Large intestine (tissue), 3 donors: ENCODE measurements at regions not wholly inside any gene's neighbourhood (a gene's known extent, or its start where the extent isn't known, plus 50 kb on each side); places are given as distances from the start of the nearest gene placed in this dataset.

Experiments
- DNase-seq, 2 donors: peaks; one replicate each; pipeline versions ENCODE4 v3.0.0 to v3.0.0-alpha.2; 2013
- H3K27ac ChIP-seq: one replicate; pipeline ENCODE4 v1.5.1; 2013; ENCODE audit warnings: low read length
- H3K27me3 ChIP-seq: 2 replicates; pipeline ENCODE4 v1.6.1; 2013; ENCODE audit warnings: low read length; ENCODE audit not compliant: control insufficient read depth, insufficient read depth
- H3K36me3 ChIP-seq: 2 replicates; pipeline ENCODE4 v1.6.1; 2013; ENCODE audit warnings: low read length; ENCODE audit not compliant: control insufficient read depth, insufficient read depth
- H3K4me1 ChIP-seq: one replicate; pipeline ENCODE4 v1.6.1; 2013; ENCODE audit warnings: low read length; ENCODE audit not compliant: control insufficient read depth, insufficient read depth
- H3K4me3 ChIP-seq: one replicate; pipeline ENCODE4 v1.5.1; 2013; ENCODE audit warnings: low read length
- H3K9me3 ChIP-seq: one replicate; pipeline ENCODE4 v1.6.1; 2013; ENCODE audit warnings: mild to moderate bottlenecking, low read depth, low read length, moderate library complexity; ENCODE audit not compliant: control insufficient read depth
- WGBS: methylation state at CpG from one replicate; pipeline ENCODE4 v1.1.5; 2013; ENCODE audit warnings: low lambda C conversion rate; ENCODE audit not compliant: insufficient coverage; 5-methylcytosine and 5-hydroxymethylcytosine counted together

- Histone ChIP-seq H3K4me1 (no peaks in the 10 kb centered on the region), H3K27ac (no peak overlapping the region), H3K36me3 (no peaks in the 10 kb centered on the region), H3K27me3 (no peaks in the 10 kb centered on the region), H3K4me3 (no peak overlapping the region), H3K9me3 (no peaks in the 10 kb centered on the region)
- DNase-seq, result no peak
- no CpG with 5 or more reads among the region's 17 CpGs for WGBS
Measured at GRCh38 chr10:124182088-124182541, 88.7 kb upstream of the CHST15 start.

GRCh38 chr10:124181656-124182055 lies 88.3 kb upstream of the CHST15 start:
- DNase-seq, result no peak
- Histone ChIP-seq H3K9me3 (no peaks in the 10 kb centered on the region), H3K4me1 (no peaks in the 10 kb centered on the region), H3K36me3 (no peaks in the 10 kb centered on the region), H3K27ac (no peak overlapping the region), H3K27me3 (no peaks in the 10 kb centered on the region), H3K4me3 (no peak overlapping the region)
- WGBS, result no CpG with 5 or more reads among the region's 8 CpGs

- no peak for DNase-seq
- Histone ChIP-seq H3K27me3 (no peaks in the 10 kb centered on the region), H3K4me1 (no peaks in the 10 kb centered on the region), H3K27ac (no peak overlapping the region), H3K4me3 (no peak overlapping the region), H3K36me3 (no peaks in the 10 kb centered on the region), H3K9me3 (no peaks in the 10 kb centered on the region)
- 100% methylated on average over 2 of the region's 10 CpGs for WGBS
Measured at GRCh38 chr10:124180947-124181549, 87.7 kb upstream of the CHST15 start.

- Histone ChIP-seq H3K27me3 (no peaks in the 10 kb centered on the region), H3K4me3 (no peak overlapping the region), H3K36me3 (no peaks in the 10 kb centered on the region), H3K27ac (no peak overlapping the region), H3K4me1 (no peaks in the 10 kb centered on the region), H3K9me3 (no peaks in the 10 kb centered on the region)
- no CpG with 5 or more reads among the region's 8 CpGs for WGBS
- no peak for DNase-seq
Measured at GRCh38 chr10:124180044-124180745, 86.8 kb upstream of the CHST15 start.

DNA sequence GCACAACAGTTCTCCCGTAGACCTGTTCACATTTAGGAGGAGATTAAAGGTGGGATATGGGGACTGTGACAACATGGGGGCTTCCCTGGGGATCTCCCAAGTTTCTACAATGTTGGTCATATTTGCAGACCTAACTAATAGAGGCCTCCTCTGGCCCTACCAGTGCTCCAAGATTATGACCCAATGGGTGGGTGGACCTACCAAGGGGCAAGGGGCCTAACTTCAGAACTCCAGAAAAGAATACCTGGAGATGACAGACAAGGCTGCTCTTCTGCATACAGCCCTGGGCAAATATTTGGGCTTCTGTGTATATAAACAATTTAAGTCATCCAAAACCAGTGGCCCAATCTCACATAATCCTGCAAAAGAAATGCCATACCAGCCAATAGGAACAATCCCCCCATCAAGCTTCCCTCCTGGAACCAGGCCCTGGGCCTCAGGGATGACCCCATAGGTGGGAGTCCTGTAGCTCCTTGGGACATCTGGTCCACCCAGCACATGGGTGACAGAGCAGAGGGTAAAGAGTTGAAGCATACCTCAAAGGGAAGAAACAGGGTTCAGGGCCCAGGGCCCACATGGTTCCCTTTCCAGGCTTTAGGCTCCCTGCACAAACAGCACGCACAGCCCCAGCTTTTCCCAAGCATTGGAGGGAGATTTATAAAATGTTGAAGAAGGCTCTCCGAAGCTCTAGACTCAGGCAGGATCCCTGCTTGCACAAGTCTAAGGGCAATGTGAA lies 86.1 kb upstream of the CHST15 start:
- H3K4me1 ChIP-seq, result no peaks in the 10 kb centered on the region
- H3K4me3 ChIP-seq, result no peak overlapping the region
- no peaks in the 10 kb centered on the region for H3K9me3 ChIP-seq
- no peaks in the 10 kb centered on the region for H3K36me3 ChIP-seq
- no peaks in the 10 kb centered on the region for H3K27me3 ChIP-seq
- H3K27ac ChIP-seq, result no peak overlapping the region
- DNase-seq, result no peak
- no CpG with 5 or more reads among the region's 3 CpGs for WGBS

DNA sequence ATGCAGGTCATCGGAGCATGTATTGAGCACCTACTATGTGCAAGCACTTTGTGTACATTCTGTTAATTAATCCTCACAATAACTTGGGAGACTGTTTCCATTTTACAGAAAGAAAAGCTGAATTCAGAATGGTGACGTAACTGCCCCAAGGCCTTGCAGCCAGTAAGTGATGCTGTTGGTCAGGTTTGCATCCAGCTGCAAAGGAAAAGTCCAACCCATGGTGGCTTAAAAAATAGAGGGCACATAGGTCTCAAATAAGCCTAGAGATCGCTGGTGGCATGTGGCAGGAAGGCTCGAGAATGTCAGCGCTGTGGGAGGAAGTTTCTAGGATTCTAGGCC lies 83.8 kb upstream of the CHST15 start:
- Histone ChIP-seq H3K9me3 (no peaks in the 10 kb centered on the region), H3K36me3 (no peaks in the 10 kb centered on the region), H3K4me1 (no peaks in the 10 kb centered on the region), H3K4me3 (no peak overlapping the region), H3K27me3 (no peaks in the 10 kb centered on the region), H3K27ac (no peak overlapping the region)
- 80% methylated on average over 1 of the region's 5 CpGs for WGBS
- DNase-seq, result no peak

DNA sequence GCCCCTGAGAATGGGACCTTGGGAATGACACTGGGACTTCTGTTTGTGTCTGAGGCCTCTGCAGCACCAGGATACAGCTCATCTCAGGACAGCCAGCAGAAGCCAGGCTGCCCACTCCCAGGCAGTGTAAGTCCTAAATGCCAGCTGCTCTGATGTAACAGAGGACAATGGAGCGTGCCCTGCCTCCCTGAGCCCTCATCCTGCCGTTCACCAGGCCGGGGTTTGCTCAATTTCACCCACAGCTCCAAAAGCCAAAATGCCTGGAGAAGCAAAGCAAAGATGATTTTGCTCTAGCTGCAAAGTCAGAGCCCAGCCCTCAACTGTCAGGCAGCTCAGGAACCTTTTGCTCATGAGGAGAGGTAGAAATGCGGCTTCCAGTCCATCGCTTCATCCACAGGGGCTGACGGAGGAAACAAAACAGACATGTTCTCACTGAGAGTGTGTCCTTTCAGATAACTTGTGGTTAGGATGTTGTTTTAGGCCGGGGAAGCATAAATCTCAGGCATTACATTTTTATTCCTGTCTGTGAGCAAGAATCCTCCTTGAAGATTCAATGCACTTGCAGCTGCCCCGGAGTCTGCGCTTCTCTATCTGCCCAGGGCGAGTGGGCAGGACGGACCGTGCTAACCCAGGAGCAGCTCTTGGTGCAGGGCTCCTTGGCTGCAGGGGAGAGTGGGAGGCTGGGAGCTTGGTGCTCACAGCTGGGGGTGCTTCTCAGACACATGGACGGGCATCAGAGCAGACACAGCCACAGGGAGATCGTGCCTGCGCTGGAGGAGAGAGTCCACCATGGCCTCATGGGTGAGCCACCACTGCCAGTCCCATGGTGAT lies 83.2 kb upstream of the CHST15 start:
- no CpG with 5 or more reads among the region's 15 CpGs for WGBS
- Histone ChIP-seq H3K9me3 (no peaks in the 10 kb centered on the region), H3K27me3 (no peaks in the 10 kb centered on the region), H3K4me1 (no peaks in the 10 kb centered on the region), H3K36me3 (no peaks in the 10 kb centered on the region), H3K4me3 (no peak overlapping the region), H3K27ac (no peak overlapping the region)
- no peak for DNase-seq

- H3K27ac ChIP-seq, result no peak overlapping the region
- H3K9me3 ChIP-seq, result no peaks in the 10 kb centered on the region
- no peaks in the 10 kb centered on the region for H3K36me3 ChIP-seq
- H3K4me3 ChIP-seq, result no peak overlapping the region
- DNase-seq, result no peak
- H3K27me3 ChIP-seq, result no peaks in the 10 kb centered on the region
- no CpG with 5 or more reads among the region's 10 CpGs for whole genome bisulfite sequencing
- H3K4me1 ChIP-seq, result no peaks in the 10 kb centered on the region
Measured at GRCh38 chr10:124175701-124176348, 82.4 kb upstream of the CHST15 start.

GRCh38 chr10:124174673-124175645 lies 81.6 kb upstream of the CHST15 start:
- no CpG with 5 or more reads among the region's 10 CpGs for WGBS
- DNase-seq, result no peak

More at GRCh38 chr10:124174673-124175645, 81.6 kb upstream of the CHST15 start:
- no peaks in the 10 kb centered on the region for H3K36me3 ChIP-seq
- no peak overlapping the region for H3K4me3 ChIP-seq
- H3K27me3 ChIP-seq, result no peaks in the 10 kb centered on the region
- no peaks in the 10 kb centered on the region for H3K9me3 ChIP-seq
- H3K27ac ChIP-seq, result no peak overlapping the region
- no peaks in the 10 kb centered on the region for H3K4me1 ChIP-seq
